H1 (cell line): ENCODE measurements at regions not wholly inside any gene's neighbourhood (a gene's known extent, or its start where the extent isn't known, plus 50 kb on each side); places are given as distances from the start of the nearest gene placed in this dataset.
A peak's percentile ranks its signal among the peaks of the same experiment; 100 is the strongest.

Experiments used
- CTCF ChIA-PET: fragments of 300-600 bp; sonication (Branson Sonifier 250); formaldehyde crosslinking; loops from one replicate; lab custom pipeline; 2021; ENCODE audit not compliant: partially characterized antibody; lab: Charles Lee
- POLR2A ChIA-PET: fragments of 300-600 bp; sonication (Branson Sonifier 250); formaldehyde crosslinking; loops from one replicate; lab custom pipeline; 2021; ENCODE audit warnings: inconsistent platforms; ENCODE audit not compliant: partially characterized antibody; lab: Charles Lee
- DNase-seq, 2 experiments: peaks; one replicate each; pipeline versions ENCODE4 v3.0.0 to v3.0.0-alpha.2; 2010 to 2022; ENCODE audit warnings: low spot score in 2 of 2, low read depth in 1 of 2, mixed read lengths in 1 of 2
- FAIRE-seq: peaks from 2 replicates; lab custom pipeline; 2011; peaks lifted over from hg19 to GRCh38; lab: Jason Lieb, UNC
- H2AFZ ChIP-seq: 2 replicates; pipeline ENCODE4 v1.8.1; 2012; ENCODE audit warnings: low read length, inconsistent platforms
- H2AK5ac ChIP-seq: 2 replicates; pipeline ENCODE4 v1.6.1; 2013; ENCODE audit warnings: low read depth, low read length
- H2BK120ac ChIP-seq: replicated peaks from 2 replicates; pipeline ENCODE3; 2013; ENCODE audit warnings: low read depth, low read length, inconsistent platforms
- H2BK12ac ChIP-seq: 2 replicates; pipeline ENCODE4 v1.6.1; 2013; ENCODE audit warnings: low read depth, low read length
- H2BK15ac ChIP-seq: 2 replicates; pipeline ENCODE4 v1.6.1; 2013; ENCODE audit warnings: low read length
- H2BK20ac ChIP-seq: 2 replicates; pipeline ENCODE4 v1.6.1; 2013; ENCODE audit warnings: low read length
- H2BK5ac ChIP-seq: 2 replicates; pipeline ENCODE4 v1.6.1; 2013; ENCODE audit warnings: low read depth, low read length
- H3K14ac ChIP-seq: 2 replicates; pipeline ENCODE4 v1.6.1; 2013; ENCODE audit warnings: inconsistent platforms; ENCODE audit not compliant: insufficient read length
- H3K18ac ChIP-seq: 2 replicates; pipeline ENCODE4 v1.6.1; 2013; ENCODE audit warnings: low read length; ENCODE audit errors: extremely low read depth
- H3K23ac ChIP-seq: 2 replicates; pipeline ENCODE4 v1.6.1; 2013; ENCODE audit warnings: inconsistent platforms; ENCODE audit not compliant: insufficient read length
- H3K23me2 ChIP-seq: 2 replicates; pipeline ENCODE4 v1.6.1; 2013; ENCODE audit warnings: low read depth, low read length
- H3K27ac ChIP-seq: 2 replicates; pipeline ENCODE4 v1.6.1; 2011; ENCODE audit warnings: low read depth, low read length, inconsistent platforms
- H3K27me3 ChIP-seq, 4 experiments: replicated peaks in 1 of 4; 1 replicate in 1 of 4; 2 replicates in 3 of 4; pipeline versions ENCODE4 v1.6.1 to v1.8.1; 2011 to 2013; ENCODE audit warnings: low read length in 3 of 4, mild to moderate bottlenecking in 3 of 4, inconsistent platforms in 2 of 4, mixed read lengths in 2 of 4, moderate library complexity in 1 of 4; ENCODE audit not compliant: control insufficient read depth in 3 of 4, insufficient read depth in 3 of 4; ENCODE audit errors: extremely low read depth in 1 of 4
- H3K36me3 ChIP-seq, 4 experiments: 2 replicates each; pipeline versions ENCODE4 v1.6.1 to v1.8.1; 2011 to 2013; ENCODE audit warnings: mild to moderate bottlenecking in 4 of 4, low read length in 3 of 4, moderate library complexity in 2 of 4, control low read depth in 1 of 4, inconsistent platforms in 1 of 4; ENCODE audit not compliant: insufficient read depth in 4 of 4, control insufficient read depth in 2 of 4
- H3K4ac ChIP-seq: replicated peaks from 2 replicates; pipeline ENCODE3; 2013; ENCODE audit warnings: low read length, low read depth, mixed read lengths, inconsistent platforms; ENCODE audit not compliant: insufficient read length
- H3K4me1 ChIP-seq, 4 experiments: replicated peaks in 1 of 4; 1 replicate in 1 of 4; 2 replicates in 3 of 4; pipeline versions ENCODE4 v1.6.1 to v1.8.1; 2011 to 2013; ENCODE audit warnings: low read length in 3 of 4, inconsistent platforms in 2 of 4, mixed read lengths in 1 of 4; ENCODE audit not compliant: insufficient read depth in 4 of 4, control insufficient read depth in 3 of 4
- H3K4me2 ChIP-seq, 2 experiments: 2 replicates each; pipeline versions ENCODE4 v1.6.1 to v1.8.1; 2011 to 2013; ENCODE audit warnings: low read depth in 2 of 2, low read length in 2 of 2, control low read depth in 1 of 2, inconsistent platforms in 1 of 2, mild to moderate bottlenecking in 1 of 2; ENCODE audit not compliant: insufficient read depth in 1 of 2
- H3K4me3 ChIP-seq, 4 experiments: fragments of 200-600, 300-600 bp in 1 of 4; sonication (generic), shearing (Covaris generic), sonication (Bioruptor Twin) in 1 of 4; 2 replicates each; pipeline versions ENCODE4 v1.5.1 to v1.8.1; 2011 to 2016; ENCODE audit warnings: low read length in 4 of 4, low read depth in 3 of 4, control low read depth in 2 of 4, inconsistent platforms in 2 of 4, mild to moderate bottlenecking in 2 of 4, mixed read lengths in 1 of 4, moderate library complexity in 1 of 4; ENCODE audit not compliant: insufficient read depth in 2 of 4; ENCODE audit errors: extremely low read depth in 1 of 4
- H3K56ac ChIP-seq: replicated peaks from 2 replicates; pipeline ENCODE3; 2013; ENCODE audit warnings: low read depth, mild to moderate bottlenecking, mixed read lengths, low read length, inconsistent platforms; ENCODE audit not compliant: insufficient read length
- H3K79me1 ChIP-seq: 2 replicates; pipeline ENCODE4 v1.6.1; 2013; ENCODE audit warnings: low read depth, low read length, control low read depth
- H3K79me2 ChIP-seq, 2 experiments: 2 replicates each; pipeline versions ENCODE4 v1.6.1 to v1.8.1; 2012 to 2013; ENCODE audit warnings: low read length in 2 of 2, mild to moderate bottlenecking in 2 of 2, inconsistent platforms in 1 of 2; ENCODE audit not compliant: insufficient read depth in 2 of 2, control insufficient read depth in 1 of 2
- H3K9ac ChIP-seq, 4 experiments: replicated peaks in 1 of 4; 1 replicate in 1 of 4; 2 replicates in 3 of 4; pipeline versions ENCODE4 v1.6.1 to v1.8.1; 2011 to 2013; ENCODE audit warnings: low read depth in 3 of 4, low read length in 3 of 4, control low read depth in 2 of 4, mild to moderate bottlenecking in 2 of 4, moderate library complexity in 2 of 4, inconsistent platforms in 1 of 4; ENCODE audit errors: extremely low read depth in 1 of 4
- H3K9me3 ChIP-seq, 2 experiments: 2 replicates each; pipeline versions ENCODE4 v1.6.1 to v1.8.1; 2012 to 2013; ENCODE audit warnings: mild to moderate bottlenecking in 2 of 2, moderate library complexity in 2 of 2, control low read depth in 1 of 2, inconsistent platforms in 1 of 2, low read depth in 1 of 2, low read length in 1 of 2, mixed read lengths in 1 of 2; ENCODE audit not compliant: insufficient read depth in 2 of 2
- H4K20me1 ChIP-seq, 2 experiments: replicated peaks in 1 of 2; 2 replicates each; pipeline versions ENCODE3 to v1.8.1; 2011 to 2013; ENCODE audit warnings: inconsistent platforms in 2 of 2, low read length in 2 of 2, mild to moderate bottlenecking in 1 of 2; ENCODE audit not compliant: insufficient read depth in 2 of 2, control insufficient read depth in 1 of 2
- H4K5ac ChIP-seq: 2 replicates; pipeline ENCODE4 v1.6.1; 2013; ENCODE audit warnings: low read length, low read depth, mixed read lengths, inconsistent platforms; ENCODE audit not compliant: insufficient read length
- H4K8ac ChIP-seq: 2 replicates; pipeline ENCODE4 v1.8.0; 2013; ENCODE audit warnings: mild to moderate bottlenecking, moderate library complexity, low read length, inconsistent platforms; ENCODE audit not compliant: insufficient read depth; ENCODE audit errors: extremely low read depth
- H4K91ac ChIP-seq: replicated peaks from 2 replicates; pipeline ENCODE3; 2013; ENCODE audit warnings: low read length, mixed read lengths, inconsistent platforms; ENCODE audit not compliant: insufficient read length
- BACH1 ChIP-seq: IDR thresholded peaks from 2 replicates; pipeline ENCODE4 v1.6.1; 2012; ENCODE audit warnings: low read length, improper control_type of control experiment
- YY1 ChIP-seq: IDR thresholded peaks from 2 replicates; pipeline ENCODE4 v1.6.1; 2011; ENCODE audit warnings: low read depth, mild to moderate bottlenecking, low read length
- WGBS, 2 experiments: shearing (Covaris generic) in 1 of 2; methylation state at CpG; one replicate each; pipeline versions ENCODE4 v1.1.6 to v1.1.7; 2013 to 2015; ENCODE audit warnings: low lambda C conversion rate in 2 of 2, mixed read lengths in 2 of 2, inconsistent platforms in 1 of 2, low coverage in 1 of 2, missing lambda C conversion rate in 1 of 2; ENCODE audit not compliant: insufficient replicate concordance in 2 of 2, insufficient coverage in 1 of 2, insufficient read length in 1 of 2; ENCODE audit errors: extremely low coverage in 1 of 2, missing lambda C conversion rate in 1 of 2; 5-methylcytosine and 5-hydroxymethylcytosine counted together

- H3K4me3 ChIP-seq: no peak overlapping the region
- no peak for FAIRE-seq
- H4K8ac ChIP-seq: no peak overlapping the region
- no peak overlapping the region for H2BK12ac ChIP-seq
- POLR2A ChIA-PET: no interaction called here
- H4K20me1 ChIP-seq: no peaks in the 10 kb centered on the region
- H4K5ac ChIP-seq: no peak overlapping the region
- no peak overlapping the region for H3K4ac ChIP-seq
- H3K56ac ChIP-seq: no peak overlapping the region
- H3K9ac ChIP-seq: no peak overlapping the region
- no peak overlapping the region for H2BK5ac ChIP-seq
- TF ChIP-seq BACH1: peak; percentile 87
- no peak for TF ChIP-seq YY1
- H2BK120ac ChIP-seq: no peak overlapping the region
- no peak overlapping the region for H2AFZ ChIP-seq
- H3K14ac ChIP-seq: no peak overlapping the region
- no peak overlapping the region for H3K18ac ChIP-seq
- H2BK20ac ChIP-seq: no peak overlapping the region
- H3K79me2 ChIP-seq: no peaks in the 10 kb centered on the region
- no peaks in the 10 kb centered on the region for H3K23me2 ChIP-seq
- no peaks in the 10 kb centered on the region for H3K36me3 ChIP-seq
- CTCF ChIA-PET: interaction anchor here (1.2 to 1.5 kb wide), 2 partner anchors 15 to 16 kb away, joined by 5 to 6 read pairs; no protein-coding TSS in a partner anchor
- no peak overlapping the region for H2AK5ac ChIP-seq
- WGBS, 2 experiments: 88% methylated on average over 5 of the region's 5 CpGs; no CpG with 5 or more reads in 1 of the 2 experiments
- H3K9me3 ChIP-seq: no peaks in the 10 kb centered on the region; a peak in 1 of 4 replicates
- H3K27me3 ChIP-seq: no peaks in the 10 kb centered on the region
- no peak overlapping the region for H4K91ac ChIP-seq
- H3K4me1 ChIP-seq: no peaks in the 10 kb centered on the region
- H3K23ac ChIP-seq: no peak overlapping the region
- DNase-seq: no peak
- H3K79me1 ChIP-seq: no peaks in the 10 kb centered on the region
- H3K27ac ChIP-seq: no peak overlapping the region
- H2BK15ac ChIP-seq: no peak overlapping the region
- H3K4me2 ChIP-seq: no peak overlapping the region
Measured at GRCh38 chr18:45197526-45197970, 417.7 kb upstream of the SLC14A2 start.
